ENCODE measurements at regions not wholly inside any gene's neighbourhood (a gene's known extent, or its start where the extent isn't known, plus 50 kb on each side); places are given as distances from the start of the nearest gene placed in this dataset.

GRCh38 chr2:128790541-128791001 is 471.9 kb upstream of the HS6ST1 start:
- no peak for TF ChIP-seq POLR2A (IDR thresholded peaks at IDR 0.05)
- TF ChIP-seq, protein P1, sequence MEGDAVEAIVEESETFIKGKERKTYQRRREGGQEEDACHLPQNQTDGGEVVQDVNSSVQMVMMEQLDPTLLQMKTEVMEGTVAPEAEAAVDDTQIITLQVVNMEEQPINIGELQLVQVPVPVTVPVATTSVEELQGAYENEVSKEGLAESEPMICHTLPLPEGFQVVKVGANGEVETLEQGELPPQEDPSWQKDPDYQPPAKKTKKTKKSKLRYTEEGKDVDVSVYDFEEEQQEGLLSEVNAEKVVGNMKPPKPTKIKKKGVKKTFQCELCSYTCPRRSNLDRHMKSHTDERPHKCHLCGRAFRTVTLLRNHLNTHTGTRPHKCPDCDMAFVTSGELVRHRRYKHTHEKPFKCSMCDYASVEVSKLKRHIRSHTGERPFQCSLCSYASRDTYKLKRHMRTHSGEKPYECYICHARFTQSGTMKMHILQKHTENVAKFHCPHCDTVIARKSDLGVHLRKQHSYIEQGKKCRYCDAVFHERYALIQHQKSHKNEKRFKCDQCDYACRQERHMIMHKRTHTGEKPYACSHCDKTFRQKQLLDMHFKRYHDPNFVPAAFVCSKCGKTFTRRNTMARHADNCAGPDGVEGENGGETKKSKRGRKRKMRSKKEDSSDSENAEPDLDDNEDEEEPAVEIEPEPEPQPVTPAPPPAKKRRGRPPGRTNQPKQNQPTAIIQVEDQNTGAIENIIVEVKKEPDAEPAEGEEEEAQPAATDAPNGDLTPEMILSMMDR (IDR thresholded peaks at IDR 0.05), result no peak

All from Peyer's patch (tissue), 4 donors.